ENCODE measurements at regions not wholly inside any gene's neighbourhood (a gene's known extent, or its start where the extent isn't known, plus 50 kb on each side); places are given as distances from the start of the nearest gene placed in this dataset.

DNA sequence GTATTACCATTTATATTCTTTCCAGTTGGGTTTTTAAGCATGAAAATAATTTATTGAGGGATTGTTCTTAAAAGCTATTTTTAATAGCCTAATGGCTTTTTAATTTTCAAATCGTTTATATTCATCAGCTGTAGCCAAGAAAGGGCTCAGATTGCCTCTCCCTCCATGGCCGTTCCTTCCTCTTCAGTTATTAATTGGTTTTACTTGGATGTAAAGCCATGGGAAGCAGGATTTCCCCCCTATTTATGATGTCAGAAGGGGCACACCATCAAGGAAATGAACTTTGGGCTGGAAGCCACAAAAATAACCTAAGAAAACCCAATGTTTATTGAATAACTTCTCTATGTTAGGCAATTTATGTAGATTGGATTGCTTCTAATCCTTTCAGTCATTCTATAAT is 656.3 kb downstream of the TYW1 start:
- FAIRE-seq (no peak), DNase-seq (no peak), ATAC-seq (no peak)
- Histone ChIP-seq H3K36me3 (no peaks in the 10 kb centered on the region), H3K9me3 (no peaks in the 10 kb centered on the region), H3K4me3 (no peak overlapping the region), H3K4me1 (no peaks in the 10 kb centered on the region), H3K27ac (no peak overlapping the region), H3K27me3 (no peaks in the 10 kb centered on the region)
- WGBS, 2 donors, result 44 to 63% methylated on average over 2 of the region's 2 CpGs
- intact Hi-C loops (cut with DNase I), result no loop called here
- TF ChIP-seq, protein P1, sequence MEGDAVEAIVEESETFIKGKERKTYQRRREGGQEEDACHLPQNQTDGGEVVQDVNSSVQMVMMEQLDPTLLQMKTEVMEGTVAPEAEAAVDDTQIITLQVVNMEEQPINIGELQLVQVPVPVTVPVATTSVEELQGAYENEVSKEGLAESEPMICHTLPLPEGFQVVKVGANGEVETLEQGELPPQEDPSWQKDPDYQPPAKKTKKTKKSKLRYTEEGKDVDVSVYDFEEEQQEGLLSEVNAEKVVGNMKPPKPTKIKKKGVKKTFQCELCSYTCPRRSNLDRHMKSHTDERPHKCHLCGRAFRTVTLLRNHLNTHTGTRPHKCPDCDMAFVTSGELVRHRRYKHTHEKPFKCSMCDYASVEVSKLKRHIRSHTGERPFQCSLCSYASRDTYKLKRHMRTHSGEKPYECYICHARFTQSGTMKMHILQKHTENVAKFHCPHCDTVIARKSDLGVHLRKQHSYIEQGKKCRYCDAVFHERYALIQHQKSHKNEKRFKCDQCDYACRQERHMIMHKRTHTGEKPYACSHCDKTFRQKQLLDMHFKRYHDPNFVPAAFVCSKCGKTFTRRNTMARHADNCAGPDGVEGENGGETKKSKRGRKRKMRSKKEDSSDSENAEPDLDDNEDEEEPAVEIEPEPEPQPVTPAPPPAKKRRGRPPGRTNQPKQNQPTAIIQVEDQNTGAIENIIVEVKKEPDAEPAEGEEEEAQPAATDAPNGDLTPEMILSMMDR (IDR thresholded peaks at IDR 0.05), result no peak

GRCh38 chr7:67653856-67654454 is 657.3 kb downstream of the TYW1 start:
- no peak for ATAC-seq
- H3K4me3 ChIP-seq, result no peak overlapping the region
- H3K36me3 ChIP-seq, result no peaks in the 10 kb centered on the region
- H3K4me1 ChIP-seq, result no peaks in the 10 kb centered on the region
- no peaks in the 10 kb centered on the region for H3K9me3 ChIP-seq
- H3K27ac ChIP-seq, result no peak overlapping the region
- TF ChIP-seq, protein P1 (IDR thresholded peaks at IDR 0.05), result no peak
- no peaks in the 10 kb centered on the region for H3K27me3 ChIP-seq
- WGBS, 2 donors, result 65 to 80% methylated on average over 3 of the region's 3 CpGs
- FAIRE-seq, result no peak
- DNase-seq, result no peak
- intact Hi-C loops (cut with DNase I), result no loop called here

DNA sequence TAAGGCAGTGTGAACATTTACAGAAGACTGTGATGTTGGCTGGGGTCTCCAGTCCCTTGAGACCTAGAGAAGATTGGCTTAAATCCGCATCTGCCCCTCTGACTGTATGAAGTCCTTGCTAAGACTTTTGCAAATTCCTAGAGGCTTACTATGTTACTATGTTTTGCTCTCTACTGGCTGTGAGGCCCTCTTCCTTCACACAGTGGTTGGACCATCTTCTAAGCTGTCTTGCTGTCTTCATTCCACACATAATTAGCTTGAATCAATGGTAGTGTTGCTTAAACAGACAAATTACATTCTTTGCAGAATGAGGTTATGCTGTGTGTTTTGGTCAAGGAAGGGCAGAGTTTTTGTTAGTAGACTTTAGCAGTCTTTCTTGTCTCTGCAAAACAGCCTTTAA is 658.0 kb downstream of the TYW1 start:
- intact Hi-C loops (cut with DNase I), result no loop called here
- Histone ChIP-seq H3K36me3 (no peaks in the 10 kb centered on the region), H3K4me1 (no peaks in the 10 kb centered on the region), H3K9me3 (no peaks in the 10 kb centered on the region), H3K4me3 (no peak overlapping the region), H3K27ac (no peak overlapping the region), H3K27me3 (no peaks in the 10 kb centered on the region)
- DNase-seq (no peak), ATAC-seq (no peak), FAIRE-seq (no peak)
- TF ChIP-seq, protein P1 (IDR thresholded peaks at IDR 0.05), result no peak
- 66 to 88% methylated on average over 1 of the region's 1 CpG for WGBS, 2 donors

DNA sequence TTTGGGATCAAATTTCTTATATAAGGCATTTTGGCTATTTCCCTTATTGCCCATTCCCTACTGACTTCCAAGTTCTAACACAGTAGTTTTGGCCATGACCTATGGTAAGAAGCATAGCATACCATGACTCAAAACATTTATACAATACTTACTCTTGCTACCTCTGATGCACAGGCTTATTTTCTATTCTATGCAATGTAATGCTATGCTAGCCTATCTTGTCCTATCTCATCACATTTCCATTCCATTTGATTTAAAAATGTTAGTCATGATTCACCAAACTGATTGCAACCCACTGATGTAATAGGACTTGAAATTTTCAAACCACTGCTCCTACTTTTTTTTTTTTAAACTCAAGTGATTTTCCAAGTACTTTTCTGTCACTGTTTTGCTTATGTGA is 658.5 kb downstream of the TYW1 start:
- intact Hi-C loops (cut with DNase I), result no loop called here

GRCh38 chr7:67659091-67659490 is 662.5 kb downstream of the TYW1 start:
- DNase-seq (no peak), ATAC-seq (no peak), FAIRE-seq (no peak)
- H3K36me3 ChIP-seq, result no peaks in the 10 kb centered on the region
- no peaks in the 10 kb centered on the region for H3K9me3 ChIP-seq
- H3K4me3 ChIP-seq, result no peak overlapping the region
- no peaks in the 10 kb centered on the region for H3K4me1 ChIP-seq
- intact Hi-C loops (cut with DNase I), result no loop called here
- H3K27ac ChIP-seq, result no peak overlapping the region
- H3K27me3 ChIP-seq, result no peaks in the 10 kb centered on the region
- TF ChIP-seq, protein P1 (IDR thresholded peaks at IDR 0.05), result no peak

More for the DNA sequence above, 658.5 kb downstream of the TYW1 start:
- FAIRE-seq, result no peak
- TF ChIP-seq, protein P1 (IDR thresholded peaks at IDR 0.05), result no peak
- Histone ChIP-seq H3K9me3 (no peaks in the 10 kb centered on the region), H3K36me3 (no peaks in the 10 kb centered on the region), H3K4me3 (no peak overlapping the region), H3K4me1 (no peaks in the 10 kb centered on the region), H3K27ac (no peak overlapping the region), H3K27me3 (no peaks in the 10 kb centered on the region)
- no peak for ATAC-seq
- no peak for DNase-seq

All from pancreas (tissue), 10 donors.